NOMO-1 (cell line): ENCODE measurements at regions not wholly inside any gene's neighbourhood (a gene's known extent, or its start where the extent isn't known, plus 50 kb on each side); places are given as distances from the start of the nearest gene placed in this dataset.

ENCODE experiments used
- DNase-seq, 2 experiments: peaks; one replicate each; lab custom pipeline; 2025; ENCODE audit not compliant: unreplicated experiment in 2 of 2; lab: John Stamatoyannopoulos, UW

DNA sequence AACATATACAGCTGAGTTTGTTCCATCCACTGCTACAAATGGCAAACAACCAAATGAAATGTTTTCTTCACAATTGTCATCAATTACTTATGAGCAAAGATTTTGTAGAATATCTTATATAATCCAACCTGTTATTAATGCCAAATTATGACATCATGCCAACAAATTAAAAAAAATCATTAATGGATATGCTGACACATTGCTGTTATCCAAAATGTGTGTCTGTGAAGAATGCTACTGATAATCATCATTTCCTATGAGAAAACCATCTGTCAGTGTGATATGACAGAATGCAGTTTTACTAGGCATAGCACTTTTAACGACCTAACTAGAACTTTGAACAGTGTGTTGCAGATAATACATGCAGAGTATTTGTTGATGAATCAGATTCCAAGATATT is 556.5 kb upstream of the KCNMB2 start:
- DNase-seq = no peak

DNA sequence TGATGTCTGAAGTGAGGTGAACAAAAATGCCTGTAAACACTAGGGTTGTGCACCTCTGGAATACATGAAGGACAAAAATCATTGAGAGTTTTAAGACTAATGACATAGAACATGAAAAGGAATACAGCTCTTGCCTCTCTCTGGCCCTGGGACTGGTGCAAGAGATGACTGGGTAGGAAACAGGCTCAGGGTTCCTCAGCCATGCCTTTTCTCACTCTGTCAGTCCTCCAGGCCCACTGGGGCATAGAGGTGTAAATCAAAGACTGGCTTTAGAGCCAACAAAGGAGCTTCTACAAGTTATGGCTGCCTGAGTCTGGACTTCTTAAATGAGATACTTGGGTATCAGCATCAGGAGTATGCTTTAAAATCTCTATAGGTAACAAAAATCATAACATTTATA is 554.7 kb upstream of the KCNMB2 start:
- DNase-seq = no peak

DNA sequence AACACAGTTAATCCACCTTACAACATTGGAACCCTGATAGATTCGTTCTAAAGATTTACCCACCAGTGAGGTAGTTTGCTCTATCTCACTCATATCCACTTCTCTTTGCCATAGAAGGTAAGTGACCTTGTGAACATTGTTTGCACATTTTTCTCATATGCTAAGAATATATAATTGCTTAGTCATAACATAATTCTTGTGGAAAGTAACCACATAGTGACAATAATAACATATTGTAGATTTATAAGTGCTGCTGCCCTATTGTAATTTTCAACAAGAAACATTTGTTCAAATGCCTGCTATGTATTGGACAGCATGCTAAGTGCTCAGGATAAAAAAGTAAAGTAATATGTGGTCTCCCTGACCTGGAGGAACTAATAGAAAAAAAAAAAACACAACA is 554.2 kb upstream of the KCNMB2 start:
- DNase-seq = no peak

GRCh38 chr3:177983320-177983719 is 552.9 kb upstream of the KCNMB2 start:
- no peak for DNase-seq

GRCh38 chr3:177992993-177993970 is 543.0 kb upstream of the KCNMB2 start:
- DNase-seq = no peak

GRCh38 chr3:177994976-177995375 is 541.3 kb upstream of the KCNMB2 start:
- DNase-seq = no peak

GRCh38 chr3:177995381-177996085 is 540.7 kb upstream of the KCNMB2 start:
- DNase-seq = no peak

DNA sequence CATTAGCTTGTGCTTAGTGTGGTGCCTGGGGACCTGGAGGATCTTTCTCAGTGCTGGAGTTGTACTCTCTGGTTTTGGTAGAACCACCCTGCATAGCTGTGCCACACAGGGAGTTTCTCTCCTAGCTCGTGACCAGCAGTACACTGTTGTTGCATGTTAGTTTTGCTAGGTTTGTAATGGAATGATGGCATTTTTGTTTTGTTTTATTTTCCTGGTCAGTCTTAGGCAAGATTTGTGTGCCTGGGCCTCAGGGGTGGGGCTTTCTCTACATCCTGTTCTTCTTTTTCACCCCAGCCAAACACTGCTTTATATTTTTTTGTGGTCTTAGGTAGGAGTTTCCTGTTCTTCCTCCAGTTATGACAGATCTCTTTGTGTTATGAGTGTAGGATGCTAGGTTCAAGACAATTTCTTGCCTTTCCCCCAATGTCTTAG is 534.5 kb upstream of the KCNMB2 start:
- DNase-seq = peak; percentile 86

- no peak for DNase-seq
Observed at GRCh38 chr3:178002113-178002512, 534.1 kb upstream of the KCNMB2 start.

- DNase-seq = peak; percentile 46 to 96
Observed at GRCh38 chr3:178003756-178004155, 532.5 kb upstream of the KCNMB2 start.

GRCh38 chr3:178005961-178006360 is 530.3 kb upstream of the KCNMB2 start:
- no peak for DNase-seq

- DNase-seq = peak; percentile 44 to 90
Observed at GRCh38 chr3:178010306-178010705, 525.9 kb upstream of the KCNMB2 start.

DNA sequence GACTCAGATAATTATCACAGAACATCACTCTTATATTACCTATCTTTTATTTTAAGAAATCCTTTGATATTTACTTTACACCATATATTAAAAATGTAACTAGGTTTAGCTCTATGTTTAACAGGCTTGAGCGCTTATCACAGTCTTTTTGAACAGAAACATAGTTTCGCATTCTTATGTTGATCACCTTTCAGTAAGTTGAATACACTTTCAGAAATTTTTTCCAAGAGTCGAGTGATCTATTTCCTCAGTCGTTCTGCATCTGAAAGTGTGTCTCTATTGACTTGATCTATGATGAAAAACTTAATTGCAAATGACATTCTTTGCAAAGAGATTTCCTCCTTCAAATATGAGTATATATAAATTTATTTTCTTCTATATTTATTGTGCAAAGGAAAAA is 516.6 kb upstream of the KCNMB2 start:
- no peak for DNase-seq

DNA sequence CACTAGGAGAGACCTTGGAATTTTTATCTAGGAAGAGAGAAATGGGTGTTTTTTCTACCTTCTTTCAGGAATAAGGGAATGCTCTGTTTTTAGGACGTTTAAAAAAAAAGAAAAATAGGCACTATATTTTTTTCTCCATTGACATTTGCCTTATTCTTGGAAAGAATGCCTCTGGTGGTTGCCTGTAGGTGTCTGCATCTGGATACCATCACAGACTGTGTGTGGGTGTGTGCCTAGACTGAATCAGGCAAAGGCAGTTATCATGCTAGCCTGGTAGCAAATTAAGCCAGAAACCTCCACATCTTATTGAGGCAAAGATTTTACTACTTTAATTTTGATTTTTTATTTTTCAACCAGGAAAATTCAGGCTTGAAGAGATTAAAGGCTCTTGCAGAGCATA is 513.6 kb upstream of the KCNMB2 start:
- DNase-seq = no peak

- no peak for DNase-seq
Observed at GRCh38 chr3:178028933-178029332, 507.3 kb upstream of the KCNMB2 start.

DNA sequence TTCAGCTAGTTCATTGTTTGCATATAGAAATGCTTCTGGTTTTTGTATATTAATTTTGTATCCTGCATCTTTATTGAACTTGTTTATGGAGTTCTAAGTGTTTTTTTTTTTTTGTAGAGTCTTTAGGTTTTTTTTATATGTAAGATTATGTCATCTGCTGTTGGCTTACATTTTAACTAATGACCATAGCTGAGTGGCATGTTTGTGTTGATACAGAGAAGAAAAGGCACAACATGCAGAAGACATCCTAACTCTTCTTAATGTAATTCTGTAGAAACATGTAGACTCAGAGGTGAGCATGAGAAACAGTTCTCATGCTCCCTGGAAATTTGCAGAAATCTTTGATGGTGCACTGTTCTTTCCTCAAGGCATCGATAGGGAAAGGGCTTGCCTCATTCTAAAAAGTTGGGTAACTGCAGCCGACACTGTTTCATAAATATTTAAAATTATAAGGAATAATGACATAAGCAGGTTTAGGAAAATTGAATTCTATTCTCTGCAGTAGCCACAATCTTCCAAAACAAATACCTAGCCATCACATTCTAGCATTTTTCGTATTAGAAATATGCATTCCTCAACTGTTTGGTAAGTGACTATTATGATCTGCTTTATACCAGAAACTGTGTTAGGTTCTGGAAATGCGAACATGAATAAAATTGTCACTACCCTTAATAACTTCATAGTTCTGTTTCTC is 499.6 kb upstream of the KCNMB2 start:
- DNase-seq = no peak

DNA sequence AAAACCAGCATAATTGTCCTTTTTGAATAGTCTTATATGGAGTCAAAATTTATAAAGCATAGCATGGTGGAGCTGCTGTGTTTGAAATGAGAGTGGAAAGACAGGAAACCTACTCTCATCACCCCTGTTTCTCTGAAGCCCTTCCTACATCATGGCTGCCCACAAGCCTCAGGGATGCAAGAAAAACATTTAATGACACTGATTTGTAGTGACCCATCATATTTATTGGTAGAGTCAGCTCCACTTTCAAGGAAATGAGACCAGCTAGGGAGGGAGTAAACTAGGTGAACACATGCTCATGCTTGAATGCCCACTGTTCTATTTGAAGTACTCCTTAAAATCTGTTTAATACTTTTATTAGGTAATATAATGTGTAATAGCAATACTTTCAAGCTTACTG is 494.3 kb upstream of the KCNMB2 start:
- no peak for DNase-seq

DNA sequence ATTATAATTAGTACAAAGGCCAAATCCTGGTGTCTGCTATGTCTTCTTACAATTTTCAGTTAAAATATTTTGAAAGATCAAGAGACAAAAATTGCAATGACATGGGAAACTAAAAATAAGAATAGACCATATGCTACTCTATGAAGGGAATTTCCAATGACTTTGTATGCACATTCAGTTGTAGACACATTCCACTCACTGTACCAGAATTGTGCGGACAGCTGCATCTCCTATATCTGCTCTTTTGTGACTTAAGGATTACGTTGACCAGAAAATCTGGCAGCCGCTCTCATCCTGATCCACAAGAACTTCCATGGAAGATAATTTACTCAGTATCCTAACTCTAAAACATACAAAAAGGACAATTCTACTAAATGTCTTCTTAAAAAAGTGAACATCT is 493.9 kb upstream of the KCNMB2 start:
- DNase-seq = no peak

GRCh38 chr3:178043084-178043483 is 493.2 kb upstream of the KCNMB2 start:
- no peak for DNase-seq

DNA sequence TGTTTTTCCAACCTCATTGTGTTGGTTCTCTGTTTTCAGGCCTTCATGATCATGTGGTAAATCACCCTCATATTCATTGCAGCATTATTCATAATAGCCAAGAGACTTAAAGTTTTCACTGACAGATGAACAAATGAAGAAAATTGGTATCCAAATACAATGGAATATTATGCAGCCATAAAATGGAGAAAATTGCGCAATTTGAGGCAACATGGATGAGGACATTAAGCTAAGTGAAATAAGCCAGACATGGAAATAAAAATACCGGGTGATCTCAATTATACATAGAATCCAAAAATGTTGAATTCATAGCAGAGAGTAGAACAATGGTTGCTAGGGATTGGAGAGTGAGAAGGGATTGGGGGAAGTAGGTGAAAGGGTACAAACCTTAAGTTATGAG is 491.9 kb upstream of the KCNMB2 start:
- DNase-seq = no peak

- no peak for DNase-seq
Observed at GRCh38 chr3:178047496-178047895, 488.7 kb upstream of the KCNMB2 start.
